HG03442 (cell line): ENCODE measurements at regions not wholly inside any gene's neighbourhood (a gene's known extent, or its start where the extent isn't known, plus 50 kb on each side); places are given as distances from the start of the nearest gene placed in this dataset.

Experiments
- ATAC-seq: cut with Tn5 transposase; IDR thresholded peaks from one replicate; pipeline ENCODE4 v1.9.1; 2021; ENCODE audit warnings: mild to moderate bottlenecking, moderate library complexity; ENCODE audit not compliant: unreplicated experiment

DNA sequence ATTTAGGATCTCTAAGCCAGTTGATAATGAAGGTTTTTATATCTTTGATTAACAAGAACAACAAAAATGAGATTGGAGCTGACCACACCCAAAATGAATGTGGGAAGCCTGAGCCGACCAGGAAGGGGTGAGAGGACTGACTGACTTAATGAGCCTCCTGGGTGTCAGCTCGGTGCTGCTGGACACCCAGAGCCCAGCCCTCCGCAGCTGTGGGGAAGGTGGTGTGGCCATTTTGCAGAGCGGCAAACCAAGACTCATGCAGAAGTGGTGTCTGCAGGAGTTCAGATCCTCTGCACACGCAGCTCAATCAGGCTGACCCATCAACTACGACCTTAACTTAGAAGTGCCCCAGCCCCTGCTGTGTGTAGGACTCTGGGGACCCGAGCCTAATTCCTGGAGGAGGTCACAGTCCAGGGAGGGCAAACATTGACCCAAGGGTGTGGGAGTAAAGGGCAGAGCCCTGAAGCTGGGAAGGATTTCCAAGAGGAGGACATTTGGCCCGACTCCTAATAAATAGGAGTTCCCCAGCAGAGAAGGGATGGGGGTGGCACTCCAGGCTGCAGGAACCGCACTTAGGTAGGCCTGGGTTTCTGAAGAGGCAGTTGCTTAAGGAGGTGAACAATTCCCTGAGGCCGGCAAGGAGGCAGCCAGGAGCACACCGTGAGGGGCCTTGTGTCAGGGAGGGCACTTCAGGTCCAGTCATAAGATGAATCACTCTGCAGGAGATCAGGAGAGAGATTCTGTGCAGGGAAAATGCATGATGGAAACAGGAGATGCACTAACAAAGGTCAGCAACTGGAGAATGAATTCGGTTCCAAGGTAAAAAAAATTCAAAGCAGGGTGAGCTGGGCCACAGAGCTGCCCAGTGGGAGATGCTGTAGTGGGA is 197.1 kb upstream of the TPM1 start:
- ATAC-seq = no peak

DNA sequence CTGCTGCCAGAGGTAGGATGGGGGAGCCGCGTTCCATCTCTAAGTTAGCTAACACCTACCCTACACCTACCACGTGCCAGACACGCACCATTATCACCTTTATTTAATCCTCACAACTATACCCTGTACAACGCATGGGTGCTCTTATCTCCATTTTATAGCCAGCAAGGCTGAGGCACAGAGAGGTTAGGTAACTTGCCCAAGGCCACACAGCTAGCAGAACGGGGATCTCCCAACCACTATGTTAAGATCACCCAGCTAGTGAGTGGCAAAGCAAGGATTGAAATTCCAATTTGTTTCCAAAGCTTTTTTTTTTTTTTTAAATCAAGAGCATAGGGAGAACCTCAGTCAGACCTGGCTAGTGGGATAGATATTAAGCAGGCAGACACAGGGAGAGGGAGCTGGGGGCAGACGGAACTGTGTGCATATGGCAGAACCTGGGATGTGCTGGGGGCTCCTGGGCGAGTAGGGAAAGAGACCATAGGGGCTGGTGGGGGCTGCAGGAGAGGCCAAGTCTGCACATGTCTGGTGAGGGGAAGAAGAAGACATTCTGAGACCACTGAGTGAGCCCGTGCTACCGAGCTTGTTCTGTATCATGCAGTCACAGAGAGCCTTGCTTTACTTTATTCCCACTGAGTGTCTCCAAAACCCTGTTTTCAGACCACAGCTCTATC is 196.3 kb upstream of the TPM1 start:
- ATAC-seq = no peak

DNA sequence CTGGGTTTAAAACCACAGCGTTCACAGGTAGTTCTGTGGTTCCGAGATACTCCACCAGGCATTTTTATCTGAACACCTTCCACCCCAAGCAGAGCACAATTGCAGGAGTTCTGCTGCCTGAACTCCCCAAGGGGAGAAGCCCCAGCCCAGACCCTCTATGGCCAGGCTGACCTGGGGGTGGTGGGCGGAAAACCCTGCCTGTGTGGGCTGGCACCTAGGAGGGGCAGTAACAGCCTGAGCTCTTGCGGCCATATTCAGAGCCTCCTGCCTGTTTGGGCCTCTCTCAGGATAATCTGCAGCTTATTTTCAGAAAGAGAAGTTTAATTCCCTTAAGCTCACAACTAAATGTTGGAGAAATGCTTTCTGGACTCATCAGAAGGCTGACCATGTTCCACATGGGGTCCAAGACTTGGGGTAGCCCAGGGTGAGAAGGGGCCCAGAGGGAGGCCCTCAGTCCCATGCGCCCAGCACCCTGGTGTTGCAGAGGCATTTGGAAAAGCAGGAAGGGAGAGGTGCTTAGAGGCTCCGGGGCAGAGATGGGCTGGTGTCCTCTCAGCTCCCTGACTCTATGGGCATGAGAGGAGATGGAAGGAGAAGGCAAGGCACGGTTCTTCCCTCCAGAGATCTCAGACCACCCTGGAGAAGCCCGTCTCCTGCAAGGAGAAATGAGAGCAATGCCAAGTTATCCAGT is 195.6 kb upstream of the TPM1 start:
- no peak for ATAC-seq

DNA sequence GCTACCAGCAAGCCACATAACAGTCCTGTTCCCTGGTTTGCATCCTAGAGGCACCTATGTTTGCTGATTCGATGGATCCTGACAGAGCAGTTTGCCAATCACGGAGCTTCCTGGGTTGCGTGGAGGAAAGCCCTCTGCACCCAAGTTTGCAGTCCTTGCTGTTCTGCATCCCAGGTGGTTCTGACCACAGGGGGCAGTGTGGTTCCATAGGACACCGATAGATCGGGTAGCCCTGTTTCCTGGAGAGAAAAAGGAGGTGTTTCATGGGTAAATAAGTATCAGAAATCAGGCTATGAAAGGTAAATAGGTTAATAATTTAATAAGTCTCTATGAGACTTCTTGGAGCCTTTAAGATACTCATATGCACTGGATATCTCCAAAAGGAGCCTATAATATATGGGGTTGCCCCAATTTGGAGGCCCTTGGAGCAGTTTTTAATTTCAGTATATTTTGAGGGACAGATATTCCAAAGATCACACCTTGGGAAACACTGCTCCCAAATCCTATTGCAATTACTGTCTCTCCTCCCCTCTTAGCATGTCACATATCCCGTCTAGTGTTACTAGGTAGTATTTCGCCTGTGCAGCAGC is 194.6 kb upstream of the TPM1 start:
- ATAC-seq = no peak

DNA sequence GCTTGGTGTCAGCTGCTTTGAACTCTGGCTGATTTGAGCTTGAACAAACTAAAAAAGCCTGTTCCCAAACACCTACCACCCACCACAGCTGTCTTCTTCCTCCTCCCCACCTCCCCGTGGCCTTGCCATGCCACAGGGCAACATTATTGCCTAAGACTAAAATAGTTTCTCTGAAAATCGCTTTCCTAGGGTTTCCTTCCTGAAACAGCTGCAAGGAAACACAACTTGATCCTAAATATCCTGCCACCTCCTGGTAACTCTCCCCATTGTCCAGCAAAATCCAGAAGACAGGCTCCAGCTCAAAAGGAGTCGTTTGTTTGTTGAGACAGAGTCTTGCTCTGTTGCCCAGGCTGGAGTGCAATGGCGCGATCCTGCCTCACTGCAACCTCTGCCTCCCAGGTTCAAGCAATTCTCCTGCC is 193.9 kb upstream of the TPM1 start:
- no peak for ATAC-seq

DNA sequence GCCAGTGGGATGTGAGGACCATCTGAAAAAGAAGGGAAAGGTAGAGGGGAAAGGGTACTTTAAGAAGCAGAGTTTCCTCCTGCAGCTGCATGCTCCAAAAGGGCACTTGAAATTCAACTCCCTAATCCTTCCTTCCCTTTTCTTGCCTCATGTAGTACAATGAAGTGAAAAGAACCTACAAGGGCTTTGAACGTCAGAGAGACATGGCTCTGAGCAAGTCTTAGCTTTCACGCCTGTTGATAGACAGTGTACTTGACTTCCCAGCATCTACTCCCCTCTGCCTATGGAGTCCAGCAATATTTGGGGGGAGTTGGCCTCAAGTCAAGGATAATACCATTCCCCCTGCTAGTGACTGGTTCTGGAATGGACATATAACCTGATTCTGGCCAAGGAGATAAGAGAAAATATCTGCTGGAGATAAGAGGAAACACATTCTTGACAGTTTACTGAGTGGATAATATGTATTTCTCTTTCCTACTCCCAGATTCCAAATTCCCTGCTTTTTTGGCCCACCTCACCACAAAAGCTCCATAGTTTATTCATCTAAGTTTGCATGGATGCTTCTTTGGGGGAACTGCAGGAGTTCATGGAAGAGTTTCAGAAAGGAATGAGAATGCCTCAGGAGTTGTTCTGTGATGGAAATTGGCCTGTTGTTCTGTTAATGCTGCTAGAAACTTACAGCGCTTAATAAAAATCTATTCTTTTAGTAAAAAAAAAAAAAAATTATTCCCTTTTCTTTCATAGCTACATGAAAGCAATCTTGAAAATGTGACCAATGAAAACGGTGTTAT is 193.0 kb upstream of the TPM1 start:
- no peak for ATAC-seq

DNA sequence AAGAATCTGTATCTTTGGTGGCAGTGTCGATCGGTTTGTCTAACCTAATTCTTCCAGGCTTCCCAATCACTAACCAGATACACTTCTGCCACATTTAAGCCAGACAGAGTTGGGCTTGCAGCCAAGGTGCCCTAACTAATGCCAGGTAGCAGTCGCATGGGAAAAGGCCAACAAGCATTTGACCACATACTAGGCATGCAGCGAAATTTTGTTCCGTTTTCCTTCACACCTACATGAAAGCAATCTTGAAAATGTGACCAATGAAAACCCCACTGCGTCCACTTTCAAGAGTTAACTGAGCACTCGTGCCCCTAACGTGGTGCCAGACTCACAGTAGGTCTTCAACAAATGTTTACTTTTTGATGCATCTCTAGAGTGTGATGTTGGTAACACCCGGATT is 192.2 kb upstream of the TPM1 start:
- no peak for ATAC-seq

DNA sequence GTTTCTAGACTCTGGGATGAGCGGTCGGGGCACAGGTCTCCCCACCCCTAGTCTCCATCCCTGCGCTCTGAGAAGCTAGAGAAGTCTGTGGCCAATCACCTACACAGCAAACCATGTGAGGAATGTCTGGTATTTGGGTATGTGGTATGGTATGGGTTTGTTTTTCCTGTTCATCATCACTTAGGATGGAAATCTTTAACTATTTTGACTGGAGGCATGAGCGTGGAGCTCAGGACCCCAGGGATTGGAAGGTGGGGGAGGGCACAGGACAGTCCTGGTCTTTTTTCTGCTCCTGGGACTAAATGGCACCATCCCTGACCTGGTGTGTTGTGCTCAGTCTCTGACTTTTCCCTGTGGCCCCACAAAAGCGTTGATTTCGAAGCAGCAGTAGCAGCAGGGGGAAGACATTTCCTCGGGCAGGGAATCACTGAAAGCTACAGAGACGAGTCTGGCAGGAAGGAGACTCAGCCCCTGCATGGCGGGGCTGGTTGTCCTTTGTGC is 191.7 kb upstream of the TPM1 start:
- ATAC-seq = no peak

DNA sequence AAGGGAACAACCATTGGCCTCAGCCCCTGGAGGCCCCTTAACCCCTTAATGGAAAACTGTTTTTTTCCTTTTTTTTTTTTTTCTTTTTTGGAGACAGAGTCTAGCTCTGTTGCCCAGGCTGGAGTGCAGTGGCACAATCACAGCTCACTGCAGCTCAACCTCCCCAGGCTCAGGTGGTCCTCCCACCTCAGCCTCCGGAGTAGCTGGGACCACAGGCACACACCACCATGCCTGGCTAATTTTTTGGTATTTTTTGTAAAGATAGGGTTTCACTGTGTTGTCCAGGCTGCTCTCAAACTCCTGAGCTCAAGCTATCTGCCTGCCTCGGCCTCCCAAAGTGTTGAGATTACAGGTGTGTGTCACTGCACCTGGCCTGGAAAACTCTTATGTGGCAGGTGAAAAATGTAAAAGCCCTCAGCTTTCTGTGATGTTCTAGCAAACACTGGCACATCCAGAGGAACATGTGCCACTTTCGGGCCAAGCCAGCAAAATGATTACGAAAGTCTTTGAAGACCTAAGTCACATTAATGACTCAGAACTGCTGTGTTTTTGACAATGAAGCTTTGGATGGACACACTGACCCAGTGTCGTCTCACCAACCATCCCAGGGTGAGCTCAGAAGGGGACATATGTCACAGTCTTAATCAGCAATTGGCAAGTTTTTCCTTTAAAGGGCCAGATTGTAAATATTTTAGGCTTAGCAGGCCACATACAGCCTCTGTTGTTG is 189.3 kb upstream of the TPM1 start:
- ATAC-seq = no peak

DNA sequence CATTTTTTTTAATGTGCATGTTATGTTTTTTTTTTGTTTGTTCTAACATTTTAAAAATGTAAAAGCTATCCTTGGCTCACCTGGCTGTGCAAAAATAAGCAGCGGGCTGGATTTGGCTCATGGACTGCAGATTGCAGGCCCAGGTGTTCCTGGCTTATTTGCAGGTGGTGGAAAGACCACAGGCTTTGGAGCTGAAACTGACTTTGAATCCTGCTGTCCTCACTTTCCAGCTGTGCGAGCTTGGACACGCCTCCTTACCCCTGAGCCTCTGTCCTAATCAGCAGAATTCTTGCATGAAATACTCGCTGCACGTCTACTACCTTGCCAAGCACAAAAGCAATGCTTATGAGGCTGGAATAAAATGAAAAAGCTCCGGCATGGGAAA is 188.7 kb upstream of the TPM1 start:
- ATAC-seq = no peak

DNA sequence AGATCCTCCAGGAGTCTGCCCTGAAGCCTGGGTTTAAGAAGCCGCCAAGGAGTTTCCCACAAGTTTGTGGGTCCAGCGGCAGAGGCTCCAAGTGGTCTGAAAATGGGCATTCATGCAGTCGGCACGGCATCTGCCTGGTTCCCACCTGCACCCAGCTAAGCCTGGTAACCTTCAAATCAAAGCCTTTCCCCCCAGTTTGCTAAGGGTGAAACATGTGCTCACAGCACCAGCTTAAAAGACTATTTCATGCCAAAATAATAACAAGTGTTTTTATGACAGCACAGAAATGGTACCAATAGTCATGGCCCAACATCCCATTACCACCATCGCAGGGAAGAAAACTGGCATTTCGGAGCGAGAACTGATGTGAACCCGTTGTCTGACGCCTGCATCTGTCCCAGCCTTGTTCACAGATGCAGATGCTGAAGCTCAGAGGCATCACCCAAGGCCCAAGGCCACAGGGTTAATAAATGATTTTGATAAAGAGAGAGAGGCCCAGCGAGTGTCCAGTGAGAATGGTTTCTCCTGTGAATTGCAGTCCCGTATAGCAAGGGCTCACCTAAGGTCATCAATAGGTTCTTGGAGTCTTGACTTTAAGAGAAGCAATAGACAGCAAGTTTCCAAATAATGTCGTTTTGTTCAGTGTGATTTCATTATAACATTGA is 188.0 kb upstream of the TPM1 start:
- ATAC-seq = no peak

DNA sequence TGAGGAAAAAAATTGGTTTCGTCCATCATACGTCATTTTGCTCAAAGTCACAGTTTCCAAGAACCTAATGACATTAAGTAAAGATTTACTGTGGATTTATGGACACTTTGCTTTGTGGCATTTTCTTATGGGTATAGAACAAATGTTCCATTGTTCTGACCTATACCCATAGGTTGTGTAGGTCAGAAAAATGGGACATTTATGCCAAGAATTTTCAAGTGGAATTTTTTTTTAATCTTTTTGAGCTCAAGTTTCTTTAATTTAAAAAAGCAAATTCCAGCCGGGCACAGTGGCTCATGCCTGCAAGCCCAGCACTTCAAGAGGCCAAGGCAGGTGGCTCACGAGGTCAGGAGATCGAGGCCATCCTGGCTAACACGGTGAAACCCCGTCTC is 187.5 kb upstream of the TPM1 start:
- ATAC-seq = no peak

DNA sequence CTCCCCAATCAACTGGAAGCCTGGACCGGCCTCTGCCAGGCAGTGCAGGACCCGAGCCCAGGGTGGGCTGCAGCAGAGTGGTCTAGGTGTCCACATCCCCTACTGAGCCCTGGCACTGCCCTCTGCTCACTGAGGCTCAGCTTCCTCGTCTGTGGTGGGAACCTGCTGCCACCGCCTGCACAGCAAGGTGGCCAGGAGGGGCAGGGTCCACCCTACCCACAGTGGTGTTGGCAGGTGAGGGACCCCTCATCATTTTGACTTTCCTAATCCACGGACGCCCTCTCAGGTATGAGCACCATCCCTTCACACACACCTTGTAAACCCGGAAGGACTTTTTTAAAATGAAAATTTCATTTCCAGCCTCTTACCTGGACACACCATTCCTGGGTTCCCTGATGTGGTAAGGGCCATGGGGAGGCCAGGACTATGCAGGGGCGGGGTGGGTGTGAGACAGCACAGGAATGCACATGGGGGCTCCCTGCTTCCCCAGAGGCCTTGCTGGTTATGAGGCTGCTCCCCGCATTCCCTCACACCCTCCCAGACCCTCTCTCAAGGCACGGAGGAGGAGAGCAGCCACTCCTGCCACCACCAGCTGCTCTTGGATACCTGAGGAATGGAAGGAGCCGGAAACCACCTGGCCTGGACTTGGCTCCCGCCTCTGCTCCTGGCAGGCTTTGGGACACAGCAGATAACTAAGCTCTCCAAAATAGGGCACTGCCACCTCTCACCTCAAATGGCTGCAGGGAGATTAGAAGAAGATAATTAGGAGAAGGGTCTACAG is 185.9 kb upstream of the TPM1 start:
- ATAC-seq = no peak

DNA sequence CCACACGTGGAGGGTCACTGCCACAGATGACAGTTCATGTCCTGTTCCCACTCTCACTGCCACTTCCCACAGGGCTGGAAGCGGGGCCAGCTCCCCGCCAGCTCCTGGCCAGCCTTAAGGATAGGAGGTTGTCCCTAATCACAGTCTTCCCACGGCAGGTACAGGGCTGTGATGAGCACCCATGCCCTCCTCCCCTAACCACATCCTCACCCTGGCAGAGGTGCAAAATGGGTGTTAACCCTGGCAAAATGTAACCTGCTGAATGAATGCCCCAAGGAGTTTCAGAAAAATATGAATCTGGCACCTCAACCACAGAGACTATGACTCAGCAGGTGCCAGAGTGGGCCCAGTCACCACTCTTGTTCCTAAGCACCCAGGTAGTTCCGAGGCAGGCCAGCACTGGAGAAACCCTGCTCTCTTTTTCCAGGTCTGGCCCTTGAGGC is 185.1 kb upstream of the TPM1 start:
- ATAC-seq = no peak

DNA sequence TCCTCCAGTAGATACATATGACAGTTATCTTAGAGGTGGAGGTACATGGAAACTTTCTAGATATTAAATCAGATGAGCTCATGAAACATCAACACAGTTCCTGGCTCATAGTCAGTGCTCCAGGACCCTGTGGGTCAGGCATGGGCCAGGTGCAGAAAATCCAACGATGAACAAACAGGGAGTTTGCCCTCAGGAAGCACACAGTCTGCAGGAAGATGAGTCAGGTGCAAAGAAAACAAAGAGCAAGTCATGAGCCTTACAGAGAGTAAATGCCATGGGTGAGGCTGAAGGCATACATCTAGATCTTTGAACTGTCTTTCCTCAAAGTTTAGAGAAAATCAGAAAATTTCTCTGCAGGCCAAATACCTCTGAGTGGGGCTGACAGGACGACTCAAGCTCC is 184.2 kb upstream of the TPM1 start:
- ATAC-seq = no peak

DNA sequence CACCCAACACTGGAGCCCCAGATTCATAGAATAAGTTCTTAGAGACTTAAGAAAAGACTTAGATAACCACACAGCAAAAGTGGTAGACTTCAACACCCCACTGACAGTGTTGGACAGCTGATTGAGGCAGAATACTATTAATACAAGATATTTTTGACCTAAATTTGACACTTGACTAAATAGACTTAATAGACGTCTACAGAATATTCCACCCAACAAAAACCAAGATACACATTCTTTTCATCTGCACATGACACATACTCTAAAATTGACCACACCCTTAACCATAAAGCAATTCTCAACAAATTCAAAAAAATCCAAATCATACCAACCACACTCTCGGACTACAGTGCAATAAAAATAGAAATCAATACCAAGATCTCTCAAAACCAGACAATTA is 179.8 kb upstream of the TPM1 start:
- ATAC-seq = no peak

DNA sequence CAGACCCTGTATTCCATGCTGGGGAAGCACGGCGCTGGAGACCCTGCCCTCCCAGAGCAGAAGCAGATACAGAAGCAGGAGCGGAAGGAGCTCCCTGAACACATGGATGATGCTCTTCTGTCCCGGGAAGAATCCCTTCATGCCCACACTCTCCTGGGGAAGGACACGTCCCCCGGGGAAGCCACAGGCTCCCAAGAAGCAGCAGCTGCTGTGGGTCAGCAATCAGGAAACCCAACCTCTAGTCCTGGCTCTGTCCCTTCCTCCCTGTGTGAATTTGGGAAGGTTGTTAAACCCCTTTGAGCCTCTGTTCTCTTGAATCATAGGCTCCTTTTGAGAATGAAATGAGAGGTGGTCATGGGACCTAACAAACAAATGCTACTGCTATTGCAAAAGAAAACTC is 176.2 kb upstream of the TPM1 start:
- ATAC-seq = no peak

DNA sequence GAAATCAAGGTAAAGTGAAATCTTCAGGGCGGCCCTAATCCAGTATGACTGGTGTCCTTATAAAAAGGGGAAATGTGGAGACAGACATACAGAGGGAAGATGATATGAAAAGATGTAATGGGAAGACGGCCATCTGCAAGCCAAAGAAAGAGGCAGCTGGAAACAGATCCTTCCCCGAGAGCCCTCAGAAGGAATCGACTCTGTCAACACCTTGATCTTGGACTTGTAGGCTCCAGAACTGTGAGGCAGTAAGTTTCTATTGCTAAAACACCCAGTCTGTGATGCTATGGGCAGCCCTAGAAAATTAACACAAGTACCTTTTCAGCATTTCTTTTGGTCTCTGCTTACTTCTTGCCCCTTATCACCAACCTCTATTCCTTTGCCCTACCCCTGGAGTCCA is 174.7 kb upstream of the TPM1 start:
- ATAC-seq = no peak

DNA sequence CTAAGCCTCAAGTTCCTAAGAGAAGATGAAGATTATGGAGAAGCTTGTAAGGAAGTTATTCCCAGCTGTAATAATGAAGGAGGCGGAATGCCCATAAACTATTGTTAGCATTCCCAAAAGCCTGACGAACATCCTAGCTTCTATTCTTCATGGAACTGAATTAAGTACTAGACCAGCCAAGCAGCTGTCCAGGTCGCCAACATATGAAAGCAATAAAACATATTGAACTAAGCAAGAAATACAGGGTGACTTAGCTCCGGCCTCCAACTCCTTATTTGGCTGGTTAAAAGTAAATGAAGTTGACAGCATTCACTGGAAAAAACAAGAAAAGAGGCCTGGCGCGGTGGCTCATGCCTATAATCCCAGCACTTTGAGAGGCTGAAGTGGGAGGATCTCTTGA is 174.0 kb upstream of the TPM1 start:
- no peak for ATAC-seq
